H1 (cell line): ENCODE measurements at regions not wholly inside any gene's neighbourhood (a gene's known extent, or its start where the extent isn't known, plus 50 kb on each side); places are given as distances from the start of the nearest gene placed in this dataset.

Experiments used
- CTCF ChIA-PET: fragments of 300-600 bp; sonication (Branson Sonifier 250); formaldehyde crosslinking; loops from one replicate; lab custom pipeline; 2021; ENCODE audit not compliant: partially characterized antibody; lab: Charles Lee
- POLR2A ChIA-PET: fragments of 300-600 bp; sonication (Branson Sonifier 250); formaldehyde crosslinking; loops from one replicate; lab custom pipeline; 2021; ENCODE audit warnings: inconsistent platforms; ENCODE audit not compliant: partially characterized antibody; lab: Charles Lee
- DNase-seq, 2 experiments: peaks; one replicate each; pipeline versions ENCODE4 v3.0.0 to v3.0.0-alpha.2; 2010 to 2022; ENCODE audit warnings: low spot score in 2 of 2, low read depth in 1 of 2, mixed read lengths in 1 of 2
- FAIRE-seq: peaks from 2 replicates; lab custom pipeline; 2011; peaks lifted over from hg19 to GRCh38; lab: Jason Lieb, UNC
- H2AFZ ChIP-seq: 2 replicates; pipeline ENCODE4 v1.8.1; 2012; ENCODE audit warnings: low read length, inconsistent platforms
- H2AK5ac ChIP-seq: 2 replicates; pipeline ENCODE4 v1.6.1; 2013; ENCODE audit warnings: low read depth, low read length
- H2BK120ac ChIP-seq: replicated peaks from 2 replicates; pipeline ENCODE3; 2013; ENCODE audit warnings: low read depth, low read length, inconsistent platforms
- H2BK12ac ChIP-seq: 2 replicates; pipeline ENCODE4 v1.6.1; 2013; ENCODE audit warnings: low read depth, low read length
- H2BK15ac ChIP-seq: 2 replicates; pipeline ENCODE4 v1.6.1; 2013; ENCODE audit warnings: low read length
- H2BK20ac ChIP-seq: 2 replicates; pipeline ENCODE4 v1.6.1; 2013; ENCODE audit warnings: low read length
- H2BK5ac ChIP-seq: 2 replicates; pipeline ENCODE4 v1.6.1; 2013; ENCODE audit warnings: low read depth, low read length
- H3K14ac ChIP-seq: 2 replicates; pipeline ENCODE4 v1.6.1; 2013; ENCODE audit warnings: inconsistent platforms; ENCODE audit not compliant: insufficient read length
- H3K18ac ChIP-seq: 2 replicates; pipeline ENCODE4 v1.6.1; 2013; ENCODE audit warnings: low read length; ENCODE audit errors: extremely low read depth
- H3K23ac ChIP-seq: 2 replicates; pipeline ENCODE4 v1.6.1; 2013; ENCODE audit warnings: inconsistent platforms; ENCODE audit not compliant: insufficient read length
- H3K23me2 ChIP-seq: 2 replicates; pipeline ENCODE4 v1.6.1; 2013; ENCODE audit warnings: low read depth, low read length
- H3K27ac ChIP-seq: 2 replicates; pipeline ENCODE4 v1.6.1; 2011; ENCODE audit warnings: low read depth, low read length, inconsistent platforms
- H3K27me3 ChIP-seq, 4 experiments: replicated peaks in 1 of 4; 1 replicate in 1 of 4; 2 replicates in 3 of 4; pipeline versions ENCODE4 v1.6.1 to v1.8.1; 2011 to 2013; ENCODE audit warnings: low read length in 3 of 4, mild to moderate bottlenecking in 3 of 4, inconsistent platforms in 2 of 4, mixed read lengths in 2 of 4, moderate library complexity in 1 of 4; ENCODE audit not compliant: control insufficient read depth in 3 of 4, insufficient read depth in 3 of 4; ENCODE audit errors: extremely low read depth in 1 of 4
- H3K36me3 ChIP-seq, 4 experiments: 2 replicates each; pipeline versions ENCODE4 v1.6.1 to v1.8.1; 2011 to 2013; ENCODE audit warnings: mild to moderate bottlenecking in 4 of 4, low read length in 3 of 4, moderate library complexity in 2 of 4, control low read depth in 1 of 4, inconsistent platforms in 1 of 4; ENCODE audit not compliant: insufficient read depth in 4 of 4, control insufficient read depth in 2 of 4
- H3K4ac ChIP-seq: replicated peaks from 2 replicates; pipeline ENCODE3; 2013; ENCODE audit warnings: low read length, low read depth, mixed read lengths, inconsistent platforms; ENCODE audit not compliant: insufficient read length
- H3K4me1 ChIP-seq, 4 experiments: replicated peaks in 1 of 4; 1 replicate in 1 of 4; 2 replicates in 3 of 4; pipeline versions ENCODE4 v1.6.1 to v1.8.1; 2011 to 2013; ENCODE audit warnings: low read length in 3 of 4, inconsistent platforms in 2 of 4, mixed read lengths in 1 of 4; ENCODE audit not compliant: insufficient read depth in 4 of 4, control insufficient read depth in 3 of 4
- H3K4me2 ChIP-seq, 2 experiments: 2 replicates each; pipeline versions ENCODE4 v1.6.1 to v1.8.1; 2011 to 2013; ENCODE audit warnings: low read depth in 2 of 2, low read length in 2 of 2, control low read depth in 1 of 2, inconsistent platforms in 1 of 2, mild to moderate bottlenecking in 1 of 2; ENCODE audit not compliant: insufficient read depth in 1 of 2
- H3K4me3 ChIP-seq, 4 experiments: fragments of 200-600, 300-600 bp in 1 of 4; sonication (generic), shearing (Covaris generic), sonication (Bioruptor Twin) in 1 of 4; 2 replicates each; pipeline versions ENCODE4 v1.5.1 to v1.8.1; 2011 to 2016; ENCODE audit warnings: low read length in 4 of 4, low read depth in 3 of 4, control low read depth in 2 of 4, inconsistent platforms in 2 of 4, mild to moderate bottlenecking in 2 of 4, mixed read lengths in 1 of 4, moderate library complexity in 1 of 4; ENCODE audit not compliant: insufficient read depth in 2 of 4; ENCODE audit errors: extremely low read depth in 1 of 4
- H3K56ac ChIP-seq: replicated peaks from 2 replicates; pipeline ENCODE3; 2013; ENCODE audit warnings: low read depth, mild to moderate bottlenecking, mixed read lengths, low read length, inconsistent platforms; ENCODE audit not compliant: insufficient read length
- H3K79me1 ChIP-seq: 2 replicates; pipeline ENCODE4 v1.6.1; 2013; ENCODE audit warnings: low read depth, low read length, control low read depth
- H3K79me2 ChIP-seq, 2 experiments: 2 replicates each; pipeline versions ENCODE4 v1.6.1 to v1.8.1; 2012 to 2013; ENCODE audit warnings: low read length in 2 of 2, mild to moderate bottlenecking in 2 of 2, inconsistent platforms in 1 of 2; ENCODE audit not compliant: insufficient read depth in 2 of 2, control insufficient read depth in 1 of 2
- H3K9ac ChIP-seq, 4 experiments: replicated peaks in 1 of 4; 1 replicate in 1 of 4; 2 replicates in 3 of 4; pipeline versions ENCODE4 v1.6.1 to v1.8.1; 2011 to 2013; ENCODE audit warnings: low read depth in 3 of 4, low read length in 3 of 4, control low read depth in 2 of 4, mild to moderate bottlenecking in 2 of 4, moderate library complexity in 2 of 4, inconsistent platforms in 1 of 4; ENCODE audit errors: extremely low read depth in 1 of 4
- H3K9me3 ChIP-seq, 2 experiments: 2 replicates each; pipeline versions ENCODE4 v1.6.1 to v1.8.1; 2012 to 2013; ENCODE audit warnings: mild to moderate bottlenecking in 2 of 2, moderate library complexity in 2 of 2, control low read depth in 1 of 2, inconsistent platforms in 1 of 2, low read depth in 1 of 2, low read length in 1 of 2, mixed read lengths in 1 of 2; ENCODE audit not compliant: insufficient read depth in 2 of 2
- H4K20me1 ChIP-seq, 2 experiments: replicated peaks in 1 of 2; 2 replicates each; pipeline versions ENCODE3 to v1.8.1; 2011 to 2013; ENCODE audit warnings: inconsistent platforms in 2 of 2, low read length in 2 of 2, mild to moderate bottlenecking in 1 of 2; ENCODE audit not compliant: insufficient read depth in 2 of 2, control insufficient read depth in 1 of 2
- H4K5ac ChIP-seq: 2 replicates; pipeline ENCODE4 v1.6.1; 2013; ENCODE audit warnings: low read length, low read depth, mixed read lengths, inconsistent platforms; ENCODE audit not compliant: insufficient read length
- H4K8ac ChIP-seq: 2 replicates; pipeline ENCODE4 v1.8.0; 2013; ENCODE audit warnings: mild to moderate bottlenecking, moderate library complexity, low read length, inconsistent platforms; ENCODE audit not compliant: insufficient read depth; ENCODE audit errors: extremely low read depth
- H4K91ac ChIP-seq: replicated peaks from 2 replicates; pipeline ENCODE3; 2013; ENCODE audit warnings: low read length, mixed read lengths, inconsistent platforms; ENCODE audit not compliant: insufficient read length
- ATF3 ChIP-seq: IDR thresholded peaks from 2 replicates; pipeline ENCODE4 v1.6.1; 2011; ENCODE audit warnings: low read depth, mild to moderate bottlenecking, low read length; ENCODE audit not compliant: insufficient read depth
- EP300 ChIP-seq, 2 experiments: IDR thresholded peaks; 1 replicate in 1 of 2; 2 replicates in 1 of 2; pipeline ENCODE4 v1.6.1; 2011 to 2012; ENCODE audit warnings: low read depth in 2 of 2, low read length in 2 of 2, mild to moderate bottlenecking in 2 of 2, borderline replicate concordance in 1 of 2, inconsistent platforms in 1 of 2, moderate library complexity in 1 of 2
- JUN ChIP-seq: IDR thresholded peaks from 2 replicates; pipeline ENCODE4 v1.6.1; 2011; ENCODE audit warnings: low read depth, mild to moderate bottlenecking, improper control_type of control experiment, low read length
- POLR2AphosphoS5 ChIP-seq: IDR thresholded peaks from 2 replicates; pipeline ENCODE4 v1.6.1; 2011; ENCODE audit warnings: low read depth, low read length
- SRF ChIP-seq: IDR thresholded peaks from 2 replicates; pipeline ENCODE4 v1.6.1; 2011; ENCODE audit warnings: mild to moderate bottlenecking, low read depth, low read length, moderate library complexity
- TEAD4 ChIP-seq: IDR thresholded peaks from 2 replicates; pipeline ENCODE4 v1.6.1; 2012; ENCODE audit warnings: low read depth, low read length, inconsistent platforms, mixed read lengths
- WGBS, 2 experiments: shearing (Covaris generic) in 1 of 2; methylation state at CpG; one replicate each; pipeline versions ENCODE4 v1.1.6 to v1.1.7; 2013 to 2015; ENCODE audit warnings: low lambda C conversion rate in 2 of 2, mixed read lengths in 2 of 2, inconsistent platforms in 1 of 2, low coverage in 1 of 2, missing lambda C conversion rate in 1 of 2; ENCODE audit not compliant: insufficient replicate concordance in 2 of 2, insufficient coverage in 1 of 2, insufficient read length in 1 of 2; ENCODE audit errors: extremely low coverage in 1 of 2, missing lambda C conversion rate in 1 of 2; 5-methylcytosine and 5-hydroxymethylcytosine counted together

DNA sequence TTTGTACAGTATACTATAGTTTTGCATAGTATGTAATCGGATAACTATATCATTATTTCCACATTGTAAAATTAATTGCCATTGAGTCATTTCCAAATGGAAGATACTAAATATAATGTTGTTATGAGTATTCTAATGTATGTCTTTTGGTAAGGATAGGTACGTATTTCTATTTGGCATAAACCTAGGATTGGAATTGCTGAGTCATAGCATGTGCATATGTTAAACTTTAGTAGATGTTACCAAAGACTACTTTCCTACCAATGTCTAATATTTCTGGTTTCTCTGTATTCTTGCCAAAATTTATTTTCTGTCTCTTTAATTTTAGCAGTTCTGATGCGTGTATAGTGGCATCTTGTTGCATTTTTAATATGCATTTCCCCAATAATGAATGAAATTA, 825.1 kb upstream of the ARRDC3 start:
- H3K4me2 ChIP-seq = no peak overlapping the region
- no peaks in the 10 kb centered on the region for H3K9me3 ChIP-seq
- H4K91ac ChIP-seq = no peak overlapping the region
- ChIA-PET POLR2A (no interaction called here), CTCF (no interaction called here)
- no peak overlapping the region for H3K14ac ChIP-seq
- H4K20me1 ChIP-seq = no peaks in the 10 kb centered on the region
- no peak overlapping the region for H2BK5ac ChIP-seq
- H3K18ac ChIP-seq = no peak overlapping the region
- H3K4ac ChIP-seq = no peak overlapping the region
- H2AK5ac ChIP-seq = no peak overlapping the region
- WGBS, 2 experiments = 95% methylated on average over 3 of the region's 3 CpGs; no CpG with 5 or more reads in 1 of the 2 experiments
- DNase-seq (no peak), FAIRE-seq (no peak)
- H4K8ac ChIP-seq = no peak overlapping the region
- H2BK120ac ChIP-seq = no peak overlapping the region
- no peaks in the 10 kb centered on the region for H3K36me3 ChIP-seq
- H2BK15ac ChIP-seq = no peak overlapping the region
- no peak overlapping the region for H2BK12ac ChIP-seq
- no peaks in the 10 kb centered on the region for H3K4me1 ChIP-seq
- H2AFZ ChIP-seq = no peak overlapping the region
- no peaks in the 10 kb centered on the region for H3K79me2 ChIP-seq
- no peaks in the 10 kb centered on the region for H3K27me3 ChIP-seq
- no peak overlapping the region for H3K23ac ChIP-seq
- H3K4me3 ChIP-seq = no peak overlapping the region
- no peak overlapping the region for H3K27ac ChIP-seq
- no peak overlapping the region for H3K56ac ChIP-seq
- no peaks in the 10 kb centered on the region for H3K23me2 ChIP-seq
- H3K9ac ChIP-seq = no peak overlapping the region
- H2BK20ac ChIP-seq = no peak overlapping the region
- no peaks in the 10 kb centered on the region for H3K79me1 ChIP-seq
- H4K5ac ChIP-seq = no peak overlapping the region
- TF ChIP-seq POLR2AphosphoS5 (no peak), ATF3 (no peak), JUN (no peak), EP300 (IDR thresholded peaks at IDR 0.05; ENCODE audit: borderline replicate concordance in 1 of 2, low read depth in 2 of 2, low read length in 2 of 2) (no peak), TEAD4 (no peak), SRF (no peak)
